NCI-H524 (cell line): ENCODE measurements at regions not wholly inside any gene's neighbourhood (a gene's known extent, or its start where the extent isn't known, plus 50 kb on each side); places are given as distances from the start of the nearest gene placed in this dataset.

Experiments used
- DNase-seq, 2 experiments: peaks; one replicate each; lab custom pipeline; 2025; lab: John Stamatoyannopoulos, UW

GRCh38 chr16:79833559-79833958 is 233.0 kb upstream of the MAF start:
- DNase-seq, result no peak

DNA sequence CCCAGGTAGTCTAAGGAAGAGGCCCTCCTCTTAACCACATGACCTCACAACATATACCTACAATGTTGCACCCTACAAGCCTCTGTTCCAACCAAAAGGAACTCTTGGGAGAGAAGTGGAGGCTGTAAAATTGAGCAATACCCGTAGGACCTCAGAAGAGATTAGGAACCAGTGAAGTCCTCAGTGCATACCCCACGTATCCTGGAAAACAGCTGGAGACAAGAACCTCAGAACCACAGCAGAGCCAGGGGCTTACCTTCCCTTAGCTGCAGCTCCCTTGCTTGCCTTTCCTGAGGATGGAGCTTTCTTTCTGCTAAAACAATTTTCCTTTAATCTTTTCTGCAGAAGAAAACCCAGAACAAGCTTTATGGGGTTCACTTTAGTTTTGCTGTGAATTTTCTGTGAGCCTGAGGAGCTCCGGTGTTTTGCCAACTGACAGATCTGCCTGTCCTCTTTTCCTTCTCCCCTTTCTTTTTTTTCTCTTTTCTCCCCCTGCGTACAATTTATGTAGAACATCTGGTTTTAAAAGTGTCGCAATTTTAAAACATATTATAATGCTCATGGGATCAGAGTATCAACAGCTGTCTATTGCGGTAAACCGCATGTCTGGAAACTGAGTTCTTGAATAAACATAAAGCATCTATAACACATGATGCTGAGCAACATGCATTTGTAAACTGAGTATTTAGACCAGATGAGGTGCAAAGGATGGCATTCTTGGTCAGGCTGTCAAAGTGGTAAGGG is 226.4 kb upstream of the MAF start:
- DNase-seq, result no peak

- no peak for DNase-seq
Measured at GRCh38 chr16:79825002-79825401, 224.5 kb upstream of the MAF start.

GRCh38 chr16:79823639-79824038 is 223.1 kb upstream of the MAF start:
- DNase-seq, result no peak

DNA sequence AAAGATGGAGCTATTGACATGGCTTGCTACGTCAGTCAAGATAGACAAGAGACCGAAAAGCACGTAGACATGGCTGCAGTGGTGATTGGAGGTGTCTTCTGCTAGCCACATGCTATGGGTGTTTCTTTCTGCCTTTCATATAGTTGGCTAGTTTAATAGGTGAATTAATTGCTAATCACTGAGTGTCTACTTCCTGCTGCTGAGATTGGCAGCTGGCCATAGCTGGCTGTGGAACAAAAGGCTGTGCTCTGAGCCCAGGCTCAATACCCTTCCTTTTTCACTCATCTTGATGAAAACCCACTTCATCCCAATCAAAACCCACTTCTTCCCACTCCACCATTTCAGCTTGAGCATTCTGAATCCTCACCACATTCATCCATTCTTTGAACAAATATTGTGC is 221.4 kb upstream of the MAF start:
- DNase-seq, result no peak

- no peak for DNase-seq
Measured at GRCh38 chr16:79816081-79816497, 215.6 kb upstream of the MAF start.

DNA sequence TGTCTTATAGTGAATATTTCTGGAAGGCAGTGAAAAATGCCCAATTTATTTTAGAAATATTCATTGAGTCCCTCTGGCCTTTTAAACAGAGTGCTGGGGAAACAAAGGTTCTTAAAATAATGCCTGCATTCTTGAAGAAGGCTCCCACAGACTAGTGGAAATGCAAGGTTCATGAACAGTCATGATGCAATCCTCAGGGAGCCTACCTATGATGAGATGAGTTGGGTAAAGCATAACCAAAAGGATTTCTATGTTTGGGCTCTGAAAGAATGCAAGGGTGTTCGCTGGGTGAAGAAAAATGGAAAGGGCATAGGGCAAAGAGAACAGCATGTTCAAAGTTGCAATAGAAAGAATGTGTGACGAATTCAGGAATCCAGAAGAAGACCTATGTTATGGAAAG is 214.5 kb upstream of the MAF start:
- no peak for DNase-seq

DNA sequence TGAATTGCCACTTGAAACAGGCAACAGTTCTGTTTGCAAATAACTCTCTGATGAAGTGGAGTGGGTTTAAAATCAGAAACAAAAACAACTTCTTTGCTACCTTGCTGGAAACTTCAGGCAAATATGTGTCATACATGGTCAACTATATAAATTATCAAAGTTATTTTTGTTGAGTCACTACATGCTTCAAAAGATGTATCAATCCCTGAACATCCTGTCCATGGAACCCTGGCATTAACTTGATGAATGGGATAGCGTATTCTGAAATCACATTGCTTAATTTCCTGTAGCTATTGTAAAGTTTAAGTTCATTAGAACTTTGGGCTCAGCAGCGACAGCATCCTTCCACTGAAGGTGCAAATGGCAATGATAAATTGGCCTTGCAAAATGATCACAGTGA is 213.6 kb upstream of the MAF start:
- DNase-seq, result no peak

DNA sequence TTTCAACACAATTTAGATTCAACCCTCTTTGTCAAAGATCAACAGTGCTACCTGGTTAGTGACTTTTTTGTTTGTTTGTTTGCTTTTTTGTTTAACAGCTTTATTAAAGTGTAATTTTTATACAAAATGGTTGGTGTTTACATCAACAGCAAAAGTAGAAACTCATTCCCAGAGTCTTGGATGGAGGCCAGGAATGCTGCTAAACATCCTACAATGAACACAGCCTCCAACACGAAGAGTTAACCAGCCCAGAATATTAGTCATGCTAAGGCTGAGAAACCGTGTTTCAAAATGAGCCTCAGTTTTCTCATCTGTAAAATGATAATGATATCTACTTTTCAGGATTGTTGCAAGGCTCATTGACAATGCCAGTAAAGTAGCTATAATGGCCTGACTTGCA is 211.0 kb upstream of the MAF start:
- DNase-seq, result no peak

GRCh38 chr16:79810449-79811189 is 210.1 kb upstream of the MAF start:
- no peak for DNase-seq

GRCh38 chr16:79809376-79809775 is 208.8 kb upstream of the MAF start:
- no peak for DNase-seq

GRCh38 chr16:79808731-79809130 is 208.2 kb upstream of the MAF start:
- DNase-seq, result no peak

DNA sequence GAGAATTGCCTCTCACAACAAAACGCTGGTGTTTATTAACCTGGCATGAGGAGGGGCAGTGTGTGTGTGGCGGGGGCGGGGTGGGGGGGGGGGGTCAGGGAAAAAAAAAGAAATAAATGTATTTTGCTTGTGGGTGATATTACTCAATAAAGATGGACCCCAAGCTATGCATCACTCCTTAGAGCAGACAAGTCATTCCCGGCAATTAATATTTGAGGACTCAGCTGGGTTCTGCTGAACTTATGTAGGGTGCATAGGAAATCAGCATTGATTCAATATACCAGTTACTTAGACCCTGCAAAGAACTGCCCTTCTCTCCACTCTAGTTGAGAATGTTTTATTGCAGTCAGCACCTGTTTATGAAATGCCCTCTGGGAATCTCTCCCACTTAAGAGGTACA is 206.2 kb upstream of the MAF start:
- DNase-seq, result no peak

GRCh38 chr16:79805621-79806020 is 205.1 kb upstream of the MAF start:
- DNase-seq, result no peak

DNA sequence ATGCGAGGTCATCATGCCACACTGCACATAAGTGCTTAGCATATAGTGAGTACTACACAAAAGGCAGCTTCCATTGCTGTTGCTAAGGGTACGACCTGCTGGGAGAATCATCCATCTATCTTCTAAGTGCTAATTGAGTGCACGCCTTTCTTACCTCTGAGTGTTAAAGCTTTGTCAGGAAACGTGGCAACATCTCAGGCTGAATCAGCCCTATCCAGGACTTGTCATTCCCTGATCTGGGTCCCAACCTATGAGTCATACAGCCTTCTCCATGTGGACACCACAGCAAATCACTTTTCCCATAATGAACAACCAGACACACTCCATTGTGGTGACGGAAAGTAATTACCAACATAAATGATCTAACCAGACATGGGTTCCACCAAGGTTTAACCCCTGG is 201.1 kb upstream of the MAF start:
- no peak for DNase-seq

GRCh38 chr16:79800016-79800608 is 199.6 kb upstream of the MAF start:
- DNase-seq, result no peak

GRCh38 chr16:79798416-79799053 is 198.0 kb upstream of the MAF start:
- DNase-seq, result no peak

DNA sequence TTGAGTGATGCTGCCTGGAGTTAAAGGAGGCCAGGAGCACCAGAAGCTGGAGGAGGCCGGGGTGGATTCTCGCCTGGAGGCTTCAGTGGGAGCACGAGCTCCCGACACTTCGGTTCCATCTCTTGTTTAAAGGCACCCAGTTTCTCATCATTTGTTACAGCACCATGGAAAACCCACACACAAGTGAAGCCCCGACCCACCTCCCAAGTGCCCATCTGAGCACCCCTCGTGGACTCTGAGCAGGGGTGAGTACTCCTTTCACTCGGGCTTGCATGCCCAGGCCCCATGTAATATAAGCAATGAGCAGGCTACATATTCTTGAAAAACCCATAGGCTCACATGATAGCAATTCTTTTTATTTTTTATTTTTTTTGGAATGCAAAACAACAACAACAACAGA is 196.9 kb upstream of the MAF start:
- no peak for DNase-seq

DNA sequence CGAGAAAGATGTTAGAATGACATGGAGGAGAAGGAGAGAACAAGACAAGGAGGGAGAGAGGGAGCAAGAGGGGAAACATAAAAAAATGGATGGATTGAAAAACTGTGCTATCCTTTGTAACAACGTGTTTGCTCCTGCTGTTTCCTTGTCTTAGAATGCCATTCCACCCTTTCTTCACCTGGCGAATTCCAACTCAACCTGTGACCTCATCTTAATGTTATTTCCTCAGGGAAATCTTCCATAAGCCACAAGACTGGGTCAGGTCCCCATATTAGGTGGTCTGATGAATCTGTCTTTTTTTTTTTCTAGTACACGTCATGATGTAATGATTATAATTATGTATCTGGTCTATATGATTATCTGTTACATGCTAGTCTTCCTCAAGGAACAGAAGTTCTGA is 195.0 kb upstream of the MAF start:
- DNase-seq, result no peak

- no peak for DNase-seq
Measured at GRCh38 chr16:79794941-79795340, 194.4 kb upstream of the MAF start.

GRCh38 chr16:79792664-79793351 is 192.3 kb upstream of the MAF start:
- DNase-seq, result peak; percentile 69 to 83

DNA sequence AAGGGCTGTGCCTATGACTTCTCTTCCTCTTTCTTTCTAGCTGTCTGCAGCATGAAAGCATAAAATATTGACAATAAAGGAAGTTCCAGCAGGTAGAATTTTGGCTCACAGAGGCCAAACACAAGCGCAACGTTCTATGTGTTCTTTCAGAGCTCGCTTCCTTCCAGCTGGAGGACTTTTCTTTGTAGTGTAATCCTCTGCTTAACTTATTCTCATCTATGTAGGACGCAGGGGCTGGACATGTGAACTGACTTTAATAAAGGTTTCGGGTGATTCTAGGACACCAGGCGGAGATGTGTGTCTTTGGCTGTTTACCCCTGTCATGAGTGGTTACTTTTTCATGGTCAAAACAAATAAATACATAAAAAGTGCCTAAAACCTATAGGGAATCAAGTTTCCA is 191.5 kb upstream of the MAF start:
- DNase-seq, result no peak
